ENCODE measurements at regions not wholly inside any gene's neighbourhood (a gene's known extent, or its start where the extent isn't known, plus 50 kb on each side); places are given as distances from the start of the nearest gene placed in this dataset.

- TF ChIP-seq CTCF (IDR thresholded peaks at IDR 0.05) = peak; percentile 48
- Histone ChIP-seq H3K4me3 (no peak overlapping the region), H3K27ac (no peak overlapping the region)
- DNase-seq (ENCODE audit: low spot score) = no peak
Measured at GRCh38 chr2:67840460-67841068, 222.2 kb downstream of the C1D start.

- TF ChIP-seq CTCF (IDR thresholded peaks at IDR 0.05) = no peak
- DNase-seq (ENCODE audit: low spot score) = no peak
- Histone ChIP-seq H3K27ac (no peak overlapping the region), H3K4me3 (no peak overlapping the region)
Measured at GRCh38 chr2:67841711-67842110, 221.1 kb downstream of the C1D start.

- Histone ChIP-seq H3K27ac (no peak overlapping the region), H3K4me3 (no peak overlapping the region)
- no peak for TF ChIP-seq CTCF (IDR thresholded peaks at IDR 0.05)
- DNase-seq (ENCODE audit: low spot score) = no peak
Measured at GRCh38 chr2:67842375-67842959, 220.3 kb downstream of the C1D start.

GRCh38 chr2:67844024-67844540, 218.7 kb downstream of the C1D start:
- no peak overlapping the region for H3K4me3 ChIP-seq
- DNase-seq (ENCODE audit: low spot score) = no peak
- TF ChIP-seq CTCF (IDR thresholded peaks at IDR 0.05) = no peak
- no peak overlapping the region for H3K27ac ChIP-seq

- Histone ChIP-seq H3K27ac (peak overlapping the region in 1 of 2 donors; percentile 42), H3K4me3 (peak overlapping the region; percentile 47)
- no peak for TF ChIP-seq CTCF (IDR thresholded peaks at IDR 0.05)
- DNase-seq (ENCODE audit: low spot score) = no peak
Measured at GRCh38 chr2:67845621-67846369, 217.0 kb downstream of the C1D start.

GRCh38 chr2:67846370-67847070, 216.3 kb downstream of the C1D start:
- peak; percentile 58 for TF ChIP-seq CTCF (IDR thresholded peaks at IDR 0.05)
- peak; percentile 84 for DNase-seq (ENCODE audit: low spot score)
- H3K27ac ChIP-seq = peak overlapping the region in 1 of 2 donors; percentile 42

More at GRCh38 chr2:67846370-67847070, 216.3 kb downstream of the C1D start:
- H3K4me3 ChIP-seq = peak overlapping the region; percentile 47

Measured in coronary artery (tissue), 2 donors.